HG03064 (cell line): ENCODE measurements at regions not wholly inside any gene's neighbourhood (a gene's known extent, or its start where the extent isn't known, plus 50 kb on each side); places are given as distances from the start of the nearest gene placed in this dataset.

ENCODE experiments used
- ATAC-seq: cut with Tn5 transposase; IDR thresholded peaks from one replicate; pipeline ENCODE4 v1.9.1; 2021; ENCODE audit warnings: low read depth; ENCODE audit not compliant: unreplicated experiment

GRCh38 chr4:30783751-30784150, 63.6 kb downstream of the PCDH7 start:
- ATAC-seq: no peak

- ATAC-seq: no peak
These were observed 69.1 kb downstream of the PCDH7 start for GRCh38 chr4:30789219-30789671.

GRCh38 chr4:30790123-30790522, 70.0 kb downstream of the PCDH7 start:
- ATAC-seq: no peak

GRCh38 chr4:30790998-30791397, 70.8 kb downstream of the PCDH7 start:
- ATAC-seq: no peak

DNA sequence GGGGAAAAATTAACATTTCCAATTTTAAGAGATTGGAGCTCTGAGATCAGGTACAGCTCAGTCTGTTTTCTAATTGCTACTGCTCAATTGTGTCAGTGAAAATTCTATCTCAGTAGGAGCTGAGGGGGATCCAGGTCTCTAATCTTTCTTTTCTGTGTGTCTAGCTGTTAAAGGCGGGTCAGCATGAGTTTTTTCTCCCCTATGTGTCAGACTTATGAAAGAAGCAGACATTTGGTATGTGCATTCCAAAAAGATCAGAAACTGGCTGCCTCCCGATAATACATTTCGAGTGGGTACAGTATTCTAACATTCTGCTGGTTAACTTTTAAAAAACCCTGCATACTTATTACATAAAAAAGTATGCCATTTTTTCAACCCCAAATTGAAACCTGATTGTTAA, 72.4 kb downstream of the PCDH7 start:
- no peak for ATAC-seq

DNA sequence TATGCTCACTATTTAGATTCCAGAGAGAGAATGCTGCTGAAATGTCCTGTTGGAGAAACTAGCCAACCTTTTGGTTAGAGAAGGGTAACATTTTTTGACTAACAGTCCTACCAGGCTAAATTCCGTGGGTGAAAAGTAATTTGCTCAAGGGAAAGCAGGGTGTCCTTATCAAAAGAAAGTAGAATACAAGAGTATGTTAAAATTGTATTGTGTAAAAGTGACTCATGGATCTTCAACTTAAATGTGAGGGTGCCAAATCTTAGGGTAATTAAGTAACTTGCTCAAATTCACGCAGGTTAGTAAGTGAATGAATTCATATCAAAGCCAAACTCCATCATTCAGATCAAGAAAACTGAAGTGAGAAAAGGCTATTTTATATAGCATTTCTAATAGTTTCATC, 81.7 kb downstream of the PCDH7 start:
- no peak for ATAC-seq

DNA sequence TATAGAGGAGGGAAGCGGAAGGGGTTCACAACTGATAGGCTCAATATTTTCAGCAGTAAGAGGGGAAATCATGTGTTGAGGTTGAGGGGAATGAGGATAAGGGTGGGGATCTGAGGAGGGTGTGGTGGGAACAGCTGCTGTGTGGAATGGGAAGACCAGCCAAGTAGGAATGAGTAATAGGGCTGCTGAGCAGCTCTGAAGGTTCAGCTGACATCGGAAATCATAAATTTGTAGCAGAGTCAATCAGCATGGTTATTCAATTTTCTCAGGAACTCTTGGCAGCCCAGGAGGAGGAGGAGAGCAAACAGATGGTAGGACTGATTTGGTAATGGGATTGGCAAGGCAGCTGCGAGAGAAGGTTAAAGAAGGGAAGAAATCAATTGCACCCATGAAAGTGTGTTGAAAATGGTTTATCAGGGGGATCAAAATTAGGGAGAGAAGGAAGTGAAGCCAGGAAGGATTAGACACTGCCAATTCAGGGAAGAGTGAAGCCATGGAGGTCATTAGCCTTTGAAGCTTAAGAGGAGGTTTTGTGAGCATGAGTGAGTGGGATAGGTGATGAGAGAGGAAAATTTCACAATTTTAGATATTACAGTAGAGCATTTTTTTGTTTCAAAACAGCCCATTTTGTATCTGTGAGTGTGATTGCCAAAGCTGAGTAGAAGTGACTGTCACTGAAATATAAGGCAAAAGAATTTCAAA, 82.6 kb downstream of the PCDH7 start:
- ATAC-seq: no peak

DNA sequence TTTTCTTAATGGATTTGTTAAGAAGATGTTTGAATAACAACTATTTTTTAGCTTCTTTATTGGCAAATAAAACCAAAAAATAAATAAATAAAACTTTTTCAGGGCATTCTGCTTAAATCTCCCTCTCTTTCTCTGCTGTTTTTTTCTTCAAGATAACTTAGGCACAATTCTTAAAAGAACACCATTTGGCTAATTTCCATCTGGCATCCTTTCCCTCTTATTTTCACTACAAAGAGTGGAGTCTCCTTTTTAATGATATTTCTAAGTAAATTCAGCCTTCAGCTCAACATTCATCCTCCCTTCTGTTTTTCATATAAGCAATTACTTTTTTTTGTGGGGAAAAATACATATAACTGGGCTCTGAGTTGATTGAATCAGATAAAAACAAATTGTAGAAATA, 88.1 kb downstream of the PCDH7 start:
- ATAC-seq: no peak

DNA sequence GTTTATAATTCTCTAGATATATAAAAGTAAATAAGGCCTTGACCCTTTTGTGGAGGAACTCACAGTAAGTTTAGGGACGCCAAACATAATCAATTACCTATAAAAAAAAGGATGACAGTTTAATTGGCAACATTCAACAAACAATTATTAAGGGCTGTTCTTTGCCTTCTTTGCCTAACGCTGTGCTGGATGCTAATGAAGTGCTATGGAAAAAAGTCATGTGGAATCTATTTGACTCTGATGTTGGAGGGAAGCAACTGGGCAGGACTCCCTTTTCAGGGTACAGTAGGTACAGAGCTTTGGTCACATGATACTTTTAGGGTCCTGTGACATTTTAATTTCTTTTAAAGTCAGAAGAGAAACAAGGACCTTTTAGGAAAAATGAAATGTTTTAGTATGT, 91.1 kb downstream of the PCDH7 start:
- ATAC-seq: no peak

DNA sequence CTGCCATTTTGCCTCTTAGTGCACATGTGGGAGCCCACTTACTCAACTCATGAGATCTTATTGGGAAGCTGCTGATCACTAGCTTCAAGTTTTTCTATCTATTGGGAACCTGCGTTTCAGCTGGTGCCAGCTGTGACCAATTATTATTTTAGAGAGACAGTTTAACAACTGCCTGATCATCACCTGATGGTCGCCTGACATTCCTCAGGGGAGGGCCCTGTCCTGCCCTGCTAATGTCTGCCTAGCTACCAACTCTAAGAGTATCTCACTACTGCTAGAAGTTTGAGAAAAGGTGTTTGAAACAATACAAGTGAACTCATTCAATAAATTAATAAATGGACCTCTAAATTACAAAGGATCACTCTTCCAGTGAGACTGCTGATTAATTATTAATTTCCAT, 95.5 kb downstream of the PCDH7 start:
- ATAC-seq: no peak

DNA sequence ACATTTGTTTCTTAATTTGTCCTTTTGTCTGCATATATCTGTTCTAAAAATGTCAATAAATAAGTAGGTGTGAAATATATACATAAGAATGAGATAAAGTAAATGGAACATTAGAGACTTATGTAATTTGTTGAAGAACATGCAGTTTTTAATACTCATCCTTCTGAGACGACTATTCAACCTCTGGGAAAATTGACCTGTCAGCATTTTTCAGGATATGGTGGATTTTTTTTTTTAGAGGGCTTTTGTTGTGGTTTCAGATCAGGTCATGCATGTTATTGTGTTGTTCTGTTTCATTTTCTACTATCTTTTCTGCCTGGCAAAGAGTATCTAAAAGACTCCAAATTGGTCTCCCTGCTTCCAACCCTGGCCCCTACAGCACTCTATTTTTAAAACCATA, 97.3 kb downstream of the PCDH7 start:
- ATAC-seq: no peak

DNA sequence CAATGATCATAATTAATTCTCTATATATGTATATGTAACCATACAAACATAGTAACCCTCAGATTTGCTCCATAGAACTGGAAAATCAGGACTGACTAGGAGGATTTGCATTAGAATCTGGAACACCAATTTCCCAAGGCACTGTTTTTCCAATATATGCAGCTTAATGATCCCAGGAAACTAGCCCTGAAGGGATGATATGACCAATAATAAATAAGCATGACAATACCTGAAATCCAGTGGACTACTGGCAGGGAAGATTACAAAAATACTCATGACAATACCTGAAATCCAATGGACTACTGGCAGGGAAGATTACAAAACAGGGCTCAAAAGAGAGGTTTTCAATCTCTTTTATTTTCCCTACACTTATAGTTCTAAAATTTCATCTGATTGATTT, 98.4 kb downstream of the PCDH7 start:
- no peak for ATAC-seq

DNA sequence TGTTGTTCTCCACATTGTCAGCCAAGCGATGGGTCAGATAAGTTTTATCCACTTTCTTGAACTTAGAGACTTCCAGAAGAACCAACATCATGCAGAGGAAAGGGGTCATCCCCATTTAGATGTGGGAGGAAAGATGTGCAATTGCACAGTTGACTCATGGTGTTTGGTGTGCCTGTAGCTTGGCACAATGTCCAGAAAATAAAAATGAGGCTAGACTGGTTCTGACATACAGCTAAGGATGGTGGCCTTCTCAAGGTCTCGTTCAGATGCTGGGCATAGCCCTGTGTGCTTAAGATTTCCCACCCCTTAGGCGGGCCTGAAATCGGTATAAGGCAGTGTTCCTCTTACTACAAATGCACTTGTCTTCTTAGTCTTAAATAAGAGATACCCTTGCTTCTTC, 101.1 kb downstream of the PCDH7 start:
- ATAC-seq: no peak

DNA sequence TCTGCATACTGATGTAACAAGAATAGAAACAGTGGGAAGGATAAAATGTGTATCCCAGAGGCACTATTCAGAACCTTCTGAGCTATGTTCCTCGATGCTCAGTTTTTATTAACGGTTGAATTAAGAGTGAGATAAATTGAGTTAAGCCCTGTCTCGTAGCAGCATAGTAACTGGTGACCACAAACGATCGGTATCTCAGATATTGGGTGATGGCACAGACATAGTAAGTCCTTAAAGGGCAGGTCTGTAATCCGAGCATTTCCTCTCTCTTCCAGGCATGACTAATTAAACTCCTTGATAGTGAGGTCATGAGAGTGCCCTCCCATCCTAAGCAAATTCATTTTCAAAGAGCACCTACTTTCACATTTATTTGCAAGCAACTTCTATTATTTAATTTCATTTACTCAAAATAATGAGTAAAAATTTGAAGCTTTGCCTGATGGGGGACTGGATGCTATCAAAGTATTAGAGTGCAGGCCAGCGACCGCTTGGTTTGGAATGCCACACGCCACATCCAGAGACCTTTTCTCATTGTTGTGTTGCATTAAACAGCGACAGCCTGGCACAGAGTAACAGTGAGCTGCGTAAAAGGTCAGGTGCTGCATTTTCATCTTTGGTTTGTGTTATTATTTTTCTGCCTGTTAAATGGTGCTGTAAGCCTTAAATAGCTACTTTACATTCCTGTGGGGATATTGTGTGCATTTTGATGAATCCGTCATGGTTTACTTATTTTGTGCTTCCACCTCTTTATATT, 101.9 kb downstream of the PCDH7 start:
- no peak for ATAC-seq

DNA sequence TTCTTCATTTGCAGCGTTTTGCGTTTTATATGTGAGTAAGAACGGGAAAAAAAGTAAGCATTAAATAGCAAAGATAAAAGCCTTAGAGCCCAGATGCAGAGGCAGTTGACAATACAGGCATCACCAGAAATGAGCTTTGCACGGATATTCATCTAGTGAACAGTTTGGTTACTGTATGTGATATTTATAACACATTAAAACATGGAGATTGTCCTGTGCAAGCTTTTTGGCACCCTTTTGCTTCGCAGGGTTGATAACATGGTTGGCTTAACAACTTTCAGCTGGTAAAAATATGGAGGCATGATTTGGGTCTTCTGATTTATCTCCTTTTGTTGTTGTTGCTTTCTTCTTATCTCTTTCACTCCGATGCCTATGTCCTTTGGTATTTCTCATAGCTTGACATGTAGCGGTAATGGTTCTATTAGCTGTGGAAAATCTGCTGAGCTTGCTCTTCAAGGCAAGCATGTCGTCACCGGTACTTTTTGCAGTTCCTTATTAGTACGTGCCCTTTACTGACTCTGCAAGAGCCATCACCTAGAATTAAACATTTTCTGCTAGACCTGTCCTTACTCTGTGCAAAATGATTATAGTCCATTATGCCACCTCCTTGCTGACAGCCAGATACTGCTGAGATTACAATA, 102.9 kb downstream of the PCDH7 start:
- no peak for ATAC-seq

GRCh38 chr4:30825008-30825770, 105.0 kb downstream of the PCDH7 start:
- no peak for ATAC-seq

DNA sequence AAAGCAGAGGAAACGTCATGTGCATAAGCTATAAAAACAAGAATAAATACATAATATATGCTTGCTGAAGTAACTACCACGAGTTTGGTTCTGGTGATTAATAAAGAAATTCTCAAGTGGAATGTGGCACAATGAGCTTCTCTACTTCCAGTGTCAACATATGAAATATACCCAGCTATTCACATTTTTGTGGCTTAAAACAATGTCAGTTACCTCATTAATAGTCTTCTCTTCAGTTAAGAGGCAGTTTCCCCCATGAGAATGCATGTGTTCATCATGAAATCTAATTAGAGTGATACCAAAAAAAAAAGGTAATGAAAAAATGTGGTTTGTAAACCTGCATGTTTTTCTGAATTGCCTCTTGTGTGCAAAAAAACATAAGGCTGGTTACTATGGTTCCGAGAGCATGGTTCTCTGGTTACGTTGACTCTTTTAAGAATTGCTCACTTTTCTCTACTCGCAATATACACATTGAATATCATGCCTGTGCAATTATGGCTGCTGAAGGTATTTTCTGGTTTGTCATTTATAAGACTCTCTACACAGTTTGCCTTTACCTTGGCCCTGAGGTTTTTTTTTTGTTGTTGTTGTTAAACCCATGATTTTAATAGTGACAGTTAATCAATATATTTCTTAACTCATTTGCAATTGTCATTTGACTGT, 108.2 kb downstream of the PCDH7 start:
- ATAC-seq: no peak

GRCh38 chr4:30832639-30833038, 112.5 kb downstream of the PCDH7 start:
- no peak for ATAC-seq

- no peak for ATAC-seq
These were observed 113.0 kb downstream of the PCDH7 start for GRCh38 chr4:30833206-30833605.

DNA sequence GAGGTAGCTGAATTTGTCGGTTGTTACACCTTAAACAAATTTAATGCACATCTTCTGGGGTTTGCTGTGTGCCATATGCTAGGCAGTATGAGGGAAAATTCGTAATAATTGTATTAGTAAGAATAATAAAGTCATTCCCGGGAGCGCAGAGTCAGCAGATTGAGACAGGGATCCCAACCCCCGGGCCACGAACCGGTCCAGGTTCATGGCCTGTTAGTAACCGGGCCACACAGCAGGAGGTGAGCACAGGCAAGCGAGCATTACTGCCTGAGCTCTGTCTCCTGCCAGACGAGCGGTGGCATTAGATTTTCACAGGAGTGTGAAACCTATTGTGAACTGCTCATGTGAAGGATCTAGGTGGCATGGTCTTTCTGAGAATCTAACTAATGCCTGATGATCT, 114.9 kb downstream of the PCDH7 start:
- no peak for ATAC-seq

- no peak for ATAC-seq
These were observed 116.1 kb downstream of the PCDH7 start for GRCh38 chr4:30836231-30836630.
